ENCODE measurements at regions not wholly inside any gene's neighbourhood (a gene's known extent, or its start where the extent isn't known, plus 50 kb on each side); places are given as distances from the start of the nearest gene placed in this dataset.

- TF ChIP-seq FOXP2 (optimal IDR thresholded peaks at IDR 0.05; ENCODE audit: borderline replicate concordance, extremely low read depth, extremely low read length, insufficient read depth), result no peak
- no peak for TF ChIP-seq TAF1 (IDR thresholded peaks at IDR 0.05; ENCODE audit: borderline replicate concordance, insufficient read depth, low read length)
- TF ChIP-seq POLR2AphosphoS5 (IDR thresholded peaks at IDR 0.05; ENCODE audit: low read depth, low read length), result no peak
Observed at GRCh38 chr18:56283316-56283715, 355.1 kb downstream of the TXNL1 start.

DNA sequence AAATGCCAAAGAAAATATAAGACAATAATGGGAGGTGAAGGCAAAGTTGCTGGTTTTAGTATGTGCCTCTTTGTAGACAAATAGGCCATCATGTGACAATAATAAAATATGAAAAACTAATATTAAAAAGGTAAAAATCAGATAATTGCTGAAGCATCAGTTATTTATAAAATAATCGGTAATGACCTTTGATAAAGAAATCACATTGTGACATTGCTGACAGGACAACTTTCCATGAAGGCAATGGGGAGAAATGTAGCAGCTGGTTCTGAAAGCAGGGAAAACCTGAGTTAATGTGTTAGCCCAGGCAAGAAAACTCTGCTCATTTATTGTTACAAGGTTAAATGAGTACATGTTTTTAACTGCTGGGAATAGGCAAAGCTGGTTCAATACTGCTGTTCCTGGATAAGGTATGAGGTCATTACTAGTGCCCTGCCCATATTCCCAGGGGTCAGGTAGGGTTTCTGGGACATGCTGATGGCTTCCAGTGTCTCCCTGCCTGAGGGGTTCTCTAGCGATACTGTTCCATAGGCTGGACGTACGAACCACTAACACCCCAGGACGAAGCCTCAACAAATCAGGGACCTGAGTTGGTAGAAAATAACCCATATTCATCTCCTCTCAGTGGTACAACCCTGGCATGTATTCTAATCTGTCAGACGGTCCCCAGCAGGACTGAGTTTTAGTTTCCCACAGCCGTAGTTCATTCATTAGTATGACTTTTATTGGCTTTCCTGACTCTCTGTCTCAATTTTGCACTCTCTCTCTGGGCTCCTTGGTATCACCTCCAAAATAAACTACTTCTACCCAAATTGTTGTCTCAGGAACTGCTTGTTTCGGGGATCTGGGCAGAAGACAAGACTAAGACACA, 355.9 kb downstream of the TXNL1 start:
- TF ChIP-seq REST (IDR thresholded peaks at IDR 0.05; ENCODE audit: insufficient read depth in 1 of 2, low read depth in 2 of 2, low read length in 2 of 2) (no peak), SIN3A (IDR thresholded peaks at IDR 0.05; ENCODE audit: borderline replicate concordance, insufficient read depth, low read length) (no peak), FOXP2 (optimal IDR thresholded peaks at IDR 0.05; ENCODE audit: borderline replicate concordance, extremely low read depth, extremely low read length, insufficient read depth) (no peak), TAF1 (IDR thresholded peaks at IDR 0.05; ENCODE audit: borderline replicate concordance, insufficient read depth, low read length) (no peak), POLR2AphosphoS5 (IDR thresholded peaks at IDR 0.05; ENCODE audit: low read depth, low read length) (no peak)

DNA sequence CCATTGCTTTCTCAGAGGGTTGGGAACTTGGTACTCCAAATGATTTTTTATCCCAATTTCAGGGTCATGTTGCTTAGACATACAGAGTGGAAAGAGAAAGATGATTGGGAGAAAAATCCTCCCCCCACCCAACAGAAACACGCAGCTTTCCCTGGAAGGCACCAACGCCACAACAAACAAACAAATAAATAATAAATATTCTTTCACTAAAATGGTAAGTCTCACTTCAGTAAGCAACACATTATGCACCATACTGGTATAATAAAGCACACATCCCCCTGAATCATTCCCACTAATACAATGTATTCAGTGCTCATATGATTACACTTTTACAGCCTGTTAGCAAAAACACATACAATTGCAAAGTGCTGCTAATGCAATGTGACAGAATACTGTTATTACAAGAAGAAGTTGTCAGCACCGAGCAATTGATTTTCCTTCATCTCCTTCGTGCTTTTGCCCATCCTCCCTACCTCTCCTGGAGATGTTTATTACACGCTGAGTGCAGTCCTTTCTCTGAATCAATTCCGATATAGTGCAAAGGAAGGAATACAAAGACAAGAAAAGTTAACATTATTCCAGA, 359.9 kb downstream of the TXNL1 start:
- no peak for TF ChIP-seq REST (IDR thresholded peaks at IDR 0.05; ENCODE audit: insufficient read depth in 1 of 2, low read depth in 2 of 2, low read length in 2 of 2)
- TF ChIP-seq SIN3A (IDR thresholded peaks at IDR 0.05; ENCODE audit: borderline replicate concordance, insufficient read depth, low read length), result no peak
- no peak for TF ChIP-seq POLR2AphosphoS5 (IDR thresholded peaks at IDR 0.05; ENCODE audit: low read depth, low read length)
- no peak for TF ChIP-seq TAF1 (IDR thresholded peaks at IDR 0.05; ENCODE audit: borderline replicate concordance, insufficient read depth, low read length)
- TF ChIP-seq FOXP2 (optimal IDR thresholded peaks at IDR 0.05; ENCODE audit: borderline replicate concordance, extremely low read depth, extremely low read length, insufficient read depth), result no peak

- TF ChIP-seq POLR2AphosphoS5 (IDR thresholded peaks at IDR 0.05; ENCODE audit: low read depth, low read length), result no peak
- no peak for TF ChIP-seq TAF1 (IDR thresholded peaks at IDR 0.05; ENCODE audit: borderline replicate concordance, insufficient read depth, low read length)
- TF ChIP-seq FOXP2 (optimal IDR thresholded peaks at IDR 0.05; ENCODE audit: borderline replicate concordance, extremely low read depth, extremely low read length, insufficient read depth), result no peak
- TF ChIP-seq SIN3A (IDR thresholded peaks at IDR 0.05; ENCODE audit: borderline replicate concordance, insufficient read depth, low read length), result no peak
- no peak for TF ChIP-seq REST (IDR thresholded peaks at IDR 0.05; ENCODE audit: insufficient read depth in 1 of 2, low read depth in 2 of 2, low read length in 2 of 2)
Observed at GRCh38 chr18:56276466-56276865, 361.9 kb downstream of the TXNL1 start.

DNA sequence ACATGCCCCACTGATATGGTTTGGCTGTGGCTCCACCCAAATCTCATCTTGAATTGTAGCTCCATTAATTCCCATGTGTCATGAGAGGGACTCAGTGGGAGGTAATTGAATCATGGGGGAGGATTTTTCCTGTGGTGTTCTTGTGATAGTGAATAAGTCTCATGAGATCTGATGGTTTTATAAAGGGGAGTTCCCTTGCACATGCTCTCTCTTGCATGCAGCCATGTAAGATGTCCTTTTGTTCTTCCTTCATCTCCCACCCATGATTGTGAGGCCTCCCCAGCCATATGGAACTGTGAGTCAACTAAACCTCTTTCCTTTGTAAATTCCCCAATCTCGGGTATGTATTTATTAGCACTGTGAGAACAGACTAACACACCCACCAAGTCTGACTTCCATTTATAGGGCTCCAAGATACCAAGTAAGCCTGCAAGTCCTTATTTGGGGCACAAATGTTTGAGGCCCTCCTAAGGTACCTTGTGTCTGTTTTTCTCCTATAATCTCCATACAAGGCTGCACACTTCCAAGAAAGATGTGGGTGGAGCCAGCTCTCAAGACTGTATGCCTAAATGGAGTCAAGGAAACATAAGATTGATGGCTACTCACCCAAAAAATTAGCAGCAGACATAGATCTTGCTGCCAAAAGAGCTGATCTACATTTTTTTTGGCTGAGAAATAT, 364.7 kb downstream of the TXNL1 start:
- TF ChIP-seq FOXP2 (optimal IDR thresholded peaks at IDR 0.05; ENCODE audit: borderline replicate concordance, extremely low read depth, extremely low read length, insufficient read depth) (no peak), POLR2AphosphoS5 (IDR thresholded peaks at IDR 0.05; ENCODE audit: low read depth, low read length) (no peak), REST (IDR thresholded peaks at IDR 0.05; ENCODE audit: insufficient read depth in 1 of 2, low read depth in 2 of 2, low read length in 2 of 2) (no peak)

Measured in PFSK-1 (cell line).